K562 (cell line): ENCODE measurements at regions not wholly inside any gene's neighbourhood (a gene's known extent, or its start where the extent isn't known, plus 50 kb on each side); places are given as distances from the start of the nearest gene placed in this dataset.

ENCODE experiments used
- ATAC-seq: fragments of 200-7000 bp; cut with Tn5 transposase; 3 replicates; pipeline ENCODE4 v1.9.1; 2020; ENCODE audit warnings: moderate library complexity
- BruUV-seq: library from RNA; stranded (reverse); fragments of 400-500 nt; replicated peaks from 2 replicates; lab custom pipeline; 2021; lab: Mats Ljungman, UMichigan
- CTCF ChIA-PET: fragments of 300-600 bp; formaldehyde crosslinking; extraction: SDS; loops from one replicate; lab custom pipeline; 2021; ENCODE audit warnings: low intra/inter-chr PET ratio; lab: Yijun Ruan, JAX
- POLR2A ChIA-PET: fragments of 300-600, 350-650 bp; sonication (Branson Sonifier 250); formaldehyde crosslinking; extraction: SDS; loops from one replicate; lab custom pipeline; 2021; ENCODE audit warnings: antibody characterized with exemption, inconsistent platforms; lab: Yijun Ruan, JAX
- DNase-seq, 4 experiments: peaks; one replicate each; pipeline versions ENCODE4 v3.0.0 to v3.0.0-alpha.2; 2011 to 2018; ENCODE audit warnings: low spot score in 3 of 4, mixed read lengths in 3 of 4; ENCODE audit errors: extremely low read depth in 1 of 4
- FAIRE-seq: peaks from 2 replicates; lab custom pipeline; 2011; peaks lifted over from hg19 to GRCh38; lab: Jason Lieb, UNC
- H2AFZ ChIP-seq: 2 replicates; pipeline ENCODE4 v1.6.0; 2011; ENCODE audit warnings: low read depth, low read length, control low read depth, inconsistent platforms
- H3K27ac ChIP-seq: fragments of 200-600 bp; 3 replicates; pipeline ENCODE4 v1.8.0; 2011; ENCODE audit warnings: low read depth, mild to moderate bottlenecking, control low read depth, inconsistent platforms, low read length, moderate library complexity, mixed read lengths; ENCODE audit errors: extremely low read depth
- H3K27me3 ChIP-seq, 2 experiments: fragments of 300-600 bp in 1 of 2; 2 replicates in 1 of 2; 3 replicates in 1 of 2; pipeline versions ENCODE4 v1.6.0 to v1.8.0; 2011; ENCODE audit warnings: inconsistent platforms in 2 of 2, low read length in 2 of 2, mild to moderate bottlenecking in 1 of 2, mixed read lengths in 1 of 2, moderate library complexity in 1 of 2; ENCODE audit not compliant: control insufficient read depth in 2 of 2, insufficient read depth in 2 of 2
- H3K36me3 ChIP-seq: fragments of 300-600 bp; 3 replicates; pipeline ENCODE4 v1.8.0; 2011; ENCODE audit warnings: mild to moderate bottlenecking, low read length, inconsistent platforms; ENCODE audit not compliant: control insufficient read depth, insufficient read depth
- H3K4me1 ChIP-seq, 2 experiments: fragments of 200-600 bp in 1 of 2; replicated peaks in 1 of 2; 2 replicates in 1 of 2; 3 replicates in 1 of 2; pipeline versions ENCODE4 v1.5.1 to v1.8.0; 2011; ENCODE audit warnings: inconsistent platforms in 2 of 2, low read length in 2 of 2, mild to moderate bottlenecking in 1 of 2, mixed read lengths in 1 of 2, moderate library complexity in 1 of 2; ENCODE audit not compliant: control insufficient read depth in 2 of 2, insufficient read depth in 2 of 2
- H3K4me2 ChIP-seq: 2 replicates; pipeline ENCODE4 v1.6.1; 2011; ENCODE audit warnings: low read length, control low read depth, inconsistent platforms, mixed read lengths; ENCODE audit not compliant: insufficient read depth
- H3K4me3 ChIP-seq: fragments of 200-600 bp; sonication (generic), shearing (Covaris generic); 2 replicates; pipeline ENCODE4 v1.5.1; 2016; ENCODE audit warnings: control low read depth, inconsistent platforms
- H3K79me2 ChIP-seq: fragments of 200-600 bp; 3 replicates; pipeline ENCODE4 v1.8.0; 2011; ENCODE audit warnings: low read length, inconsistent platforms; ENCODE audit not compliant: control insufficient read depth, insufficient read depth
- H3K9ac ChIP-seq, 2 experiments: 2 replicates each; pipeline versions ENCODE4 v1.6.0 to v1.6.1; 2011; ENCODE audit warnings: low read depth in 2 of 2, low read length in 2 of 2, control low read depth in 1 of 2, inconsistent platforms in 1 of 2, mild to moderate bottlenecking in 1 of 2, mixed read lengths in 1 of 2; ENCODE audit not compliant: insufficient read depth in 1 of 2
- H3K9me1 ChIP-seq: one replicate; pipeline ENCODE4 v1.6.0; 2011; ENCODE audit warnings: inconsistent platforms, mild to moderate bottlenecking, low read length, moderate library complexity; ENCODE audit not compliant: control insufficient read depth, insufficient read depth
- H3K9me3 ChIP-seq: replicated peaks from 2 replicates; pipeline ENCODE4 v1.5.1; 2011; ENCODE audit warnings: low read depth, low read length, inconsistent platforms; ENCODE audit not compliant: control insufficient read depth, insufficient read depth
- H4K20me1 ChIP-seq: replicated peaks from 2 replicates; pipeline ENCODE4 v1.6.1; 2011; ENCODE audit warnings: low read length, inconsistent platforms, mixed read lengths; ENCODE audit not compliant: control insufficient read depth, insufficient read depth
- CBX8 ChIP-seq: fragments of 200-600 bp; sonication (generic); IDR thresholded peaks from 2 replicates; pipeline ENCODE4 v1.6.1; 2012; ENCODE audit warnings: borderline replicate concordance, mixed run types, low read depth, mild to moderate bottlenecking, moderate library complexity, mixed read lengths, low read length, control low read depth, inconsistent platforms; ENCODE audit not compliant: poor library complexity, severe bottlenecking; ENCODE audit errors: extremely low read depth
- HOXB6 ChIP-seq: fragments of 250-450 bp; sonication (Bioruptor Pico); IDR thresholded peaks from 2 replicates; pipeline ENCODE4 v1.5.1; 2022; ENCODE audit warnings: mild to moderate bottlenecking, borderline replicate concordance
- MECOM ChIP-seq: fragments of 250-450 bp; sonication (Bioruptor Pico); IDR thresholded peaks from 2 replicates; pipeline ENCODE4 v1.8.0; 2022; ENCODE audit warnings: inconsistent platforms
- RFX7 ChIP-seq: fragments of 250-450 bp; sonication (Bioruptor Pico); IDR thresholded peaks from 2 replicates; pipeline ENCODE4 v1.5.1; 2021; ENCODE audit warnings: mild to moderate bottlenecking
- SMARCA5 ChIP-seq: fragments of 450-650 bp; IDR thresholded peaks from 2 replicates; pipeline ENCODE4 v1.6.1; 2016
- YBX1 ChIP-seq: fragments of 450-650 bp; IDR thresholded peaks from 2 replicates; pipeline ENCODE4 v1.7.1; 2016; ENCODE audit warnings: mild to moderate bottlenecking
- ZFPM2 ChIP-seq: fragments of 250-450 bp; sonication (Bioruptor Pico); IDR thresholded peaks from 2 replicates; pipeline ENCODE4 v1.5.1; 2022; ENCODE audit warnings: mild to moderate bottlenecking
- ZNF431 ChIP-seq: sonication (generic); formaldehyde crosslinking; IDR thresholded peaks from 2 replicates; pipeline ENCODE4 v1.8.0; 2022; ENCODE audit warnings: mild to moderate bottlenecking, missing genetic modification reagents
- ZNF436 ChIP-seq: fragments of 250-450, 450-650 bp; sonication (Bioruptor Pico); formaldehyde crosslinking; IDR thresholded peaks from 2 replicates; pipeline ENCODE4 v1.7.0; 2020; ENCODE audit warnings: mild to moderate bottlenecking
- in situ Hi-C: fragments of 300-500 bp; cut with MboI; formaldehyde crosslinking; loops from 4 replicates; pipeline ENCODE4 v1.15.0; 2018; ENCODE audit warnings: inconsistent platforms, mixed read lengths
- intact Hi-C: fragments of 100-400 bp; cut with micrococcal nuclease; formaldehyde crosslinking; loops from 2 replicates; pipeline ENCODE4 v1.14.2; 2022
- TF ChIP-seq, protein P1 (sequence below), 2 experiments: IDR thresholded peaks in 1 of 2; conservative IDR thresholded peaks in 1 of 2; 2 replicates each; pipeline ENCODE4 v1.6.1; 2016; ENCODE audit warnings: low read depth in 2 of 2, mild to moderate bottlenecking in 1 of 2, missing compliant biosample characterization in 1 of 2, missing genetic modification characterization in 1 of 2, moderate library complexity in 1 of 2
- TF ChIP-seq, protein P2 (sequence below): sonication (generic); formaldehyde crosslinking; IDR thresholded peaks from 2 replicates; pipeline ENCODE4 v1.9.0; 2022; ENCODE audit warnings: mild to moderate bottlenecking, missing genetic modification reagents
- TF ChIP-seq, protein P3 (sequence below): sonication (generic); formaldehyde crosslinking; IDR thresholded peaks from 2 replicates; pipeline ENCODE4 v1.8.1; 2023; ENCODE audit warnings: mild to moderate bottlenecking, missing genetic modification reagents
- TF ChIP-seq, protein P4 (sequence below): fragments of 250-450 bp; sonication (Bioruptor Pico); IDR thresholded peaks from 2 replicates; pipeline ENCODE4 v1.9.0; 2021; ENCODE audit warnings: mild to moderate bottlenecking

DNA sequence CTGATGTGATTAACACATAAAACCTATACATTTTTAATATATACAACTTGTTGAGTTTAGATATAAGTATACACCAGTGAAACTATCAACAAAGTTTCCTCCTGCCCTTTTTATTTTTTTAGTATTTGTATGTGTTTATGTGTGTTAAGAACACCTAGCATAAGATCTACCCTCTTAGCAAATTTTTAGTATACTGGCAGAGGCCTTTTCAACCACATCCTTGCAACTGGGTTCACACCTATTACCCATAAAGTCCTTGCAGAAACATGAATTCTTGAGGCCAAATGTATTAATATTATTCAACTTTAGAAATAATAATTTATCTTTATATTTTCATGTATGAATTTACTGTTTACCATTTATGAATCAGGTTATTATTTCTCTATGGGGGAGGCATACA lies 119.7 kb upstream of the CRIM1 start:
- Histone ChIP-seq H3K9me3 (no peaks in the 10 kb centered on the region; the same call in 1 of the 2 replicates), H3K4me2 (no peak overlapping the region), H3K4me3 (no peak overlapping the region), H3K4me1 (no peaks in the 10 kb centered on the region), H3K9ac (no peak overlapping the region), H3K36me3 (no peaks in the 10 kb centered on the region), H3K9me1 (no peaks in the 10 kb centered on the region), H4K20me1 (no peaks in the 10 kb centered on the region), H3K27ac (no peak overlapping the region), H2AFZ (no peak overlapping the region), H3K27me3 (no peaks in the 10 kb centered on the region), H3K79me2 (no peaks in the 10 kb centered on the region)
- FAIRE-seq (no peak), DNase-seq (no peak), ATAC-seq (no peak)
- POLR2A ChIA-PET = interaction anchor here (1.1 kb wide), 1 partner anchor 15 kb away, joined by 3 read pairs; no protein-coding TSS in a partner anchor
- in situ Hi-C loops (no loop called here), intact Hi-C loops (no loop called here)
- CTCF ChIA-PET = no interaction called here
- BruUV-seq = no TSS peak
- no peak for TF ChIP-seq CBX8
- no peak for TF ChIP-seq ZNF436
- TF ChIP-seq, protein P1, sequence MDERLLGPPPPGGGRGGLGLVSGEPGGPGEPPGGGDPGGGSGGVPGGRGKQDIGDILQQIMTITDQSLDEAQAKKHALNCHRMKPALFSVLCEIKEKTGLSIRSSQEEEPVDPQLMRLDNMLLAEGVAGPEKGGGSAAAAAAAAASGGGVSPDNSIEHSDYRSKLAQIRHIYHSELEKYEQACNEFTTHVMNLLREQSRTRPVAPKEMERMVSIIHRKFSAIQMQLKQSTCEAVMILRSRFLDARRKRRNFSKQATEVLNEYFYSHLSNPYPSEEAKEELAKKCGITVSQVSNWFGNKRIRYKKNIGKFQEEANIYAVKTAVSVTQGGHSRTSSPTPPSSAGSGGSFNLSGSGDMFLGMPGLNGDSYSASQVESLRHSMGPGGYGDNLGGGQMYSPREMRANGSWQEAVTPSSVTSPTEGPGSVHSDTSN (CRISPR knock-in tag; IDR thresholded peaks at IDR 0.05; ENCODE audit: low read depth) = no peak
- TF ChIP-seq, protein P1 (tag; conservative IDR thresholded peaks at IDR 0.05; ENCODE audit: low read depth) = no peak
- no peak for TF ChIP-seq HOXB6
- TF ChIP-seq, protein P2, sequence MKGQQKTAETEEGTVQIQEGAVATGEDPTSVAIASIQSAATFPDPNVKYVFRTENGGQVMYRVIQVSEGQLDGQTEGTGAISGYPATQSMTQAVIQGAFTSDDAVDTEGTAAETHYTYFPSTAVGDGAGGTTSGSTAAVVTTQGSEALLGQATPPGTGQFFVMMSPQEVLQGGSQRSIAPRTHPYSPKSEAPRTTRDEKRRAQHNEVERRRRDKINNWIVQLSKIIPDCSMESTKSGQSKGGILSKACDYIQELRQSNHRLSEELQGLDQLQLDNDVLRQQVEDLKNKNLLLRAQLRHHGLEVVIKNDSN (CRISPR knock-in tag) = no peak
- TF ChIP-seq, protein P3, sequence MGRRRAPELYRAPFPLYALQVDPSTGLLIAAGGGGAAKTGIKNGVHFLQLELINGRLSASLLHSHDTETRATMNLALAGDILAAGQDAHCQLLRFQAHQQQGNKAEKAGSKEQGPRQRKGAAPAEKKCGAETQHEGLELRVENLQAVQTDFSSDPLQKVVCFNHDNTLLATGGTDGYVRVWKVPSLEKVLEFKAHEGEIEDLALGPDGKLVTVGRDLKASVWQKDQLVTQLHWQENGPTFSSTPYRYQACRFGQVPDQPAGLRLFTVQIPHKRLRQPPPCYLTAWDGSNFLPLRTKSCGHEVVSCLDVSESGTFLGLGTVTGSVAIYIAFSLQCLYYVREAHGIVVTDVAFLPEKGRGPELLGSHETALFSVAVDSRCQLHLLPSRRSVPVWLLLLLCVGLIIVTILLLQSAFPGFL (CRISPR knock-in tag) = no peak
- no peak for TF ChIP-seq SMARCA5
- TF ChIP-seq ZNF431 (CRISPR knock-in tag) = no peak
- TF ChIP-seq MECOM (CRISPR knock-in tag) = no peak
- no peak for TF ChIP-seq ZFPM2 (CRISPR knock-in tag)
- TF ChIP-seq RFX7 (CRISPR knock-in tag) = no peak
- TF ChIP-seq YBX1 = no peak
- TF ChIP-seq, protein P4, sequence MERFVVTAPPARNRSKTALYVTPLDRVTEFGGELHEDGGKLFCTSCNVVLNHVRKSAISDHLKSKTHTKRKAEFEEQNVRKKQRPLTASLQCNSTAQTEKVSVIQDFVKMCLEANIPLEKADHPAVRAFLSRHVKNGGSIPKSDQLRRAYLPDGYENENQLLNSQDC (CRISPR knock-in tag) = no peak
